Mesendoderm (in vitro differentiated cells): ENCODE measurements at regions not wholly inside any gene's neighbourhood (a gene's known extent, or its start where the extent isn't known, plus 50 kb on each side); places are given as distances from the start of the nearest gene placed in this dataset.

Experiments used
- DNase-seq: peaks from one replicate; pipeline ENCODE4 v3.0.0; 2013
- H2AK5ac ChIP-seq: 2 replicates; pipeline ENCODE4 v1.6.1; 2013; ENCODE audit warnings: low read length, inconsistent platforms
- H2BK120ac ChIP-seq: 2 replicates; pipeline ENCODE4 v1.6.1; 2013; ENCODE audit warnings: low read depth, mild to moderate bottlenecking, low read length, moderate library complexity, mixed read lengths
- H2BK15ac ChIP-seq: replicated peaks from 2 replicates; pipeline ENCODE4 v1.6.1; 2013; ENCODE audit warnings: low read depth, mild to moderate bottlenecking, moderate library complexity
- H2BK5ac ChIP-seq: 2 replicates; pipeline ENCODE4 v1.6.1; 2013; ENCODE audit warnings: low read length, inconsistent platforms
- H3K18ac ChIP-seq: 2 replicates; pipeline ENCODE4 v1.6.1; 2013; ENCODE audit warnings: mild to moderate bottlenecking, low read length, mixed read lengths
- H3K23ac ChIP-seq: one replicate; pipeline ENCODE4 v1.6.1; 2013; ENCODE audit warnings: low read length
- H3K27ac ChIP-seq: 2 replicates; pipeline ENCODE4 v1.5.1; 2013; ENCODE audit warnings: low read depth, mild to moderate bottlenecking, inconsistent platforms, low read length, moderate library complexity
- H3K27me3 ChIP-seq: 2 replicates; pipeline ENCODE4 v1.6.1; 2013; ENCODE audit warnings: low read length, control low read depth, mild to moderate bottlenecking, inconsistent platforms; ENCODE audit not compliant: insufficient read depth, poor library complexity
- H3K36me3 ChIP-seq: 2 replicates; pipeline ENCODE4 v1.6.1; 2013; ENCODE audit warnings: low read length, inconsistent platforms; ENCODE audit not compliant: control insufficient read depth, insufficient read depth
- H3K4ac ChIP-seq: one replicate; pipeline ENCODE4 v1.6.1; 2013; ENCODE audit warnings: low read depth, mild to moderate bottlenecking, low read length, moderate library complexity
- H3K4me1 ChIP-seq: 2 replicates; pipeline ENCODE4 v1.6.1; 2013; ENCODE audit warnings: low read depth, low read length, inconsistent platforms; ENCODE audit not compliant: control insufficient read depth
- H3K4me2 ChIP-seq: 2 replicates; pipeline ENCODE4 v1.6.1; 2013; ENCODE audit warnings: low read length
- H3K4me3 ChIP-seq: 2 replicates; pipeline ENCODE4 v1.5.1; 2013; ENCODE audit warnings: mild to moderate bottlenecking, low read length
- H3K56ac ChIP-seq: one replicate; pipeline ENCODE4 v1.6.1; 2013; ENCODE audit warnings: low read length
- H3K79me1 ChIP-seq: 2 replicates; pipeline ENCODE4 v1.6.1; 2013; ENCODE audit warnings: low read length, inconsistent platforms
- H3K79me2 ChIP-seq: 2 replicates; pipeline ENCODE4 v1.6.1; 2013; ENCODE audit warnings: mild to moderate bottlenecking, low read length; ENCODE audit not compliant: control insufficient read depth, insufficient read depth
- H3K9ac ChIP-seq: 2 replicates; pipeline ENCODE4 v1.6.1; 2013; ENCODE audit warnings: low read length, inconsistent platforms
- H4K5ac ChIP-seq: one replicate; pipeline ENCODE4 v1.6.1; 2013; ENCODE audit warnings: low read length
- H4K8ac ChIP-seq: one replicate; pipeline ENCODE4 v1.6.1; 2013; ENCODE audit warnings: low read depth, mild to moderate bottlenecking, control low read depth, low read length, moderate library complexity
- WGBS: extraction: QIAGEN DNeasy Blood & Tissue Kit; methylation state at CpG from one replicate; pipeline ENCODE4 v1.1.7; 2013; ENCODE audit warnings: low lambda C conversion rate, missing lambda C conversion rate; ENCODE audit not compliant: insufficient coverage; ENCODE audit errors: extremely low coverage; 5-methylcytosine and 5-hydroxymethylcytosine counted together

DNA sequence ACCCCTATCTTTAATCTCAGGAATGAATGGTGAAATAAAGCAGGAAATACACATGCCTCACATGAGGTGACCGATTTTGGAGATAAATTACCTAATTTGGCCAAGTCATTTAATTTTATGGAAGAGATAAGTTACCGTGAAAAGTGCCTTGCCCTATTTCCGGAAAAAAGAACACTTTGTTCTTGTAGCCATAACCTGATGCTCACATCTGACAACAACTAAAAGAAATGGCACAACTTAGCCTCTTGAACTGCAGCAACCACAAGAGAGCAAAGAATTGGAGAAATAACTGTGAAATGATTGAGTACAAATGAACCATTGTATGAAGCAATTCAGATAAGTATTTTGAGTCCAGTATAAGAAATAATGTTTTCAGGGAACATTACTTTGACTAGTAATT, 628.1 kb upstream of the TYRP1 start:
- no peaks in the 10 kb centered on the region for H3K27me3 ChIP-seq
- no peak overlapping the region for H3K18ac ChIP-seq
- H3K4me1 ChIP-seq, result no peaks in the 10 kb centered on the region
- no peak overlapping the region for H2BK15ac ChIP-seq
- no peak overlapping the region for H3K27ac ChIP-seq
- no peaks in the 10 kb centered on the region for H3K79me1 ChIP-seq
- H3K4me2 ChIP-seq, result no peak overlapping the region
- H3K56ac ChIP-seq, result no peak overlapping the region
- DNase-seq, result no peak
- no peak overlapping the region for H3K4ac ChIP-seq
- H2BK5ac ChIP-seq, result no peak overlapping the region
- no peak overlapping the region for H3K23ac ChIP-seq
- H4K5ac ChIP-seq, result no peak overlapping the region
- H2BK120ac ChIP-seq, result no peak overlapping the region
- H3K79me2 ChIP-seq, result no peaks in the 10 kb centered on the region
- H3K9ac ChIP-seq, result no peak overlapping the region
- no peaks in the 10 kb centered on the region for H3K36me3 ChIP-seq
- no peak overlapping the region for H4K8ac ChIP-seq
- H2AK5ac ChIP-seq, result no peak overlapping the region
- no peak overlapping the region for H3K4me3 ChIP-seq
- WGBS, result no CpG with 5 or more reads among the region's 3 CpGs

- H3K79me2 ChIP-seq, result no peaks in the 10 kb centered on the region
- H2BK120ac ChIP-seq, result no peak overlapping the region
- H3K9ac ChIP-seq, result no peak overlapping the region
- no peak overlapping the region for H4K8ac ChIP-seq
- no peak overlapping the region for H3K4me2 ChIP-seq
- no CpG with 5 or more reads among the region's 3 CpGs for WGBS
- H3K4me3 ChIP-seq, result no peak overlapping the region
- no peak overlapping the region for H3K23ac ChIP-seq
- H3K27me3 ChIP-seq, result no peaks in the 10 kb centered on the region
- H2BK5ac ChIP-seq, result no peak overlapping the region
- H3K4ac ChIP-seq, result no peak overlapping the region
- DNase-seq, result no peak
- H3K56ac ChIP-seq, result no peak overlapping the region
- no peak overlapping the region for H4K5ac ChIP-seq
- no peak overlapping the region for H3K27ac ChIP-seq
- H2AK5ac ChIP-seq, result no peak overlapping the region
- no peaks in the 10 kb centered on the region for H3K79me1 ChIP-seq
- H3K18ac ChIP-seq, result no peak overlapping the region
- H2BK15ac ChIP-seq, result no peak overlapping the region
- no peaks in the 10 kb centered on the region for H3K4me1 ChIP-seq
- no peaks in the 10 kb centered on the region for H3K36me3 ChIP-seq
These were observed 627.5 kb upstream of the TYRP1 start for GRCh38 chr9:12065686-12066085.

GRCh38 chr9:12066455-12067035, 626.6 kb upstream of the TYRP1 start:
- Histone ChIP-seq H3K18ac (no peak overlapping the region), H3K23ac (no peak overlapping the region), H4K5ac (no peak overlapping the region), H3K4me1 (no peaks in the 10 kb centered on the region), H3K4ac (no peak overlapping the region), H2BK15ac (no peak overlapping the region), H3K79me1 (no peaks in the 10 kb centered on the region), H3K4me3 (no peak overlapping the region), H3K27ac (no peak overlapping the region), H3K79me2 (no peaks in the 10 kb centered on the region), H2BK5ac (no peak overlapping the region), H3K9ac (no peak overlapping the region), H3K4me2 (no peak overlapping the region), H2BK120ac (no peak overlapping the region), H3K36me3 (no peaks in the 10 kb centered on the region), H3K27me3 (no peaks in the 10 kb centered on the region), H4K8ac (no peak overlapping the region), H2AK5ac (no peak overlapping the region), H3K56ac (no peak overlapping the region)
- WGBS, result no CpG with 5 or more reads among the region's 2 CpGs
- no peak for DNase-seq

- H3K79me2 ChIP-seq, result no peaks in the 10 kb centered on the region
- DNase-seq, result peak; percentile 68
- no CpG with 5 or more reads among the region's 4 CpGs for WGBS
These were observed 623.8 kb upstream of the TYRP1 start for GRCh38 chr9:12069366-12069765.

DNA sequence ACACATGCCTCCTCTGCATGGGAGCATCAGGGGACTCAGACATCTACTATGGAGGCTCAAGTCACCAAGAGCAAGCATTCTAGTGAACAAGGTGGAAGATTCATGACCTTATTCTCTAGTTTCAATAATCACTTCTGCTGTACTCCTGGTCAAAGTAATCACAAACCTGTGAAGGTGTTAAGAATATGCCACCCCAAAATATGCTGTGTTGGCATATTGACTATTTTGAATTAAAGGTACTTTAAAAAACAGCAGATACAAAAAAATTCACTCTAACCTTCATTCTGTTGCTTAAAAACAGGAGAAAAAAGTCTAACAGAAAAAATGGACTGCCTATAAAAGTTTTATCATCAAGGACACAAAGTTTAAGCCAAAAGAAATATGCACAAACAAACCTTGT, 607.8 kb upstream of the TYRP1 start:
- H4K5ac ChIP-seq, result no peak overlapping the region
- H2BK120ac ChIP-seq, result no peak overlapping the region
- H3K79me1 ChIP-seq, result no peaks in the 10 kb centered on the region

More at GRCh38 chr9:12069366-12069765, 623.8 kb upstream of the TYRP1 start:
- Histone ChIP-seq H4K8ac (no peak overlapping the region), H3K4me3 (no peak overlapping the region), H2BK120ac (no peak overlapping the region), H3K36me3 (no peaks in the 10 kb centered on the region), H3K4ac (no peak overlapping the region), H3K18ac (no peak overlapping the region), H3K27me3 (no peaks in the 10 kb centered on the region), H3K56ac (no peak overlapping the region), H2AK5ac (no peak overlapping the region), H3K23ac (no peak overlapping the region), H3K4me1 (no peaks in the 10 kb centered on the region), H3K79me1 (no peaks in the 10 kb centered on the region), H2BK15ac (no peak overlapping the region), H3K27ac (no peak overlapping the region), H3K4me2 (no peak overlapping the region), H2BK5ac (no peak overlapping the region), H4K5ac (no peak overlapping the region), H3K9ac (no peak overlapping the region)

DNA sequence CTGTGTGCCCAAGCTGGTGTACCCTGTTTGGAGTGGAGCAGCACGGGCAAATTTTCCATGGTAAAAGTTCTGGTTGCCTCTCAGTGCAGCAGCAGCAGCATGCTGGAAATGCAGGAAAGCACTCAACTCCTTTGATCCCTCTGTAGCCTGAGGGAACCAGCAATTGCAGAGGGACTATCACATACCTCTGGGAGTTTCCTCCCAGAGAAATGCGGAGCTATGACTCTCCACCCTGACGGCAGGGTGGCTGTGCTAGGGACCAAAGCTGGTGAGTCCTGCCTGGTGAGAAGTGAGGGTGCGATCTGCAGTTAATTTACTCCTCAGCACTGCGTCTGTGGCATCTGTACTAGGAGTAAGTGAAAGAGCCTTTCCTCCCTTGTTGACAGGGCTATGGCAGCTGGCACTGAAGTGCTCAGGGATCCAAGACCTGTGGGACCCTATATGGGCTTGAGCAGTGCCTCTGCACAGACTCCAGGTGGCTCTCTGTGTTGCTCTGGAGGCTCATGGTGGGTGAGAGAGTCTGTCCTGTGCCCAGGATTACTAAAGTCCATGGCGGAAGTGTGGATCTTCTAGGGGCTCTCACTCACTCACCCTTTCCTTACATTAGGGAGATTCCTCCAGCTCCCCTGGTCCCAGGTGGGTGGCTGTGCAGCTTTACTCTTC, 601.2 kb upstream of the TYRP1 start:
- no peak overlapping the region for H3K27ac ChIP-seq
- no peak overlapping the region for H3K23ac ChIP-seq
- DNase-seq, result peak; percentile 72
- H3K79me2 ChIP-seq, result no peaks in the 10 kb centered on the region
- H3K4me3 ChIP-seq, result no peak overlapping the region
- no peak overlapping the region for H4K5ac ChIP-seq
- H3K4ac ChIP-seq, result no peak overlapping the region
- no peak overlapping the region for H3K9ac ChIP-seq
- no peak overlapping the region for H4K8ac ChIP-seq
- no peaks in the 10 kb centered on the region for H3K36me3 ChIP-seq
- H3K4me1 ChIP-seq, result no peaks in the 10 kb centered on the region
- H3K27me3 ChIP-seq, result no peaks in the 10 kb centered on the region
- H2BK120ac ChIP-seq, result no peak overlapping the region
- WGBS, result no CpG with 5 or more reads among the region's 6 CpGs
- no peak overlapping the region for H2BK5ac ChIP-seq
- H2AK5ac ChIP-seq, result no peak overlapping the region
- H2BK15ac ChIP-seq, result no peak overlapping the region
- no peaks in the 10 kb centered on the region for H3K79me1 ChIP-seq
- no peak overlapping the region for H3K4me2 ChIP-seq
- H3K56ac ChIP-seq, result no peak overlapping the region
- no peak overlapping the region for H3K18ac ChIP-seq

More for the DNA sequence above, 607.8 kb upstream of the TYRP1 start:
- no peak overlapping the region for H2BK5ac ChIP-seq
- H2BK15ac ChIP-seq, result no peak overlapping the region
- H3K36me3 ChIP-seq, result no peaks in the 10 kb centered on the region
- no peak overlapping the region for H4K8ac ChIP-seq
- H3K4ac ChIP-seq, result no peak overlapping the region
- H2AK5ac ChIP-seq, result no peak overlapping the region
- H3K23ac ChIP-seq, result no peak overlapping the region
- H3K4me2 ChIP-seq, result no peak overlapping the region
- H3K27ac ChIP-seq, result no peak overlapping the region
- no peak overlapping the region for H3K4me3 ChIP-seq
- no peak for DNase-seq
- H3K4me1 ChIP-seq, result no peaks in the 10 kb centered on the region
- no peak overlapping the region for H3K56ac ChIP-seq
- H3K79me2 ChIP-seq, result no peaks in the 10 kb centered on the region
- no peak overlapping the region for H3K18ac ChIP-seq
- H3K27me3 ChIP-seq, result no peaks in the 10 kb centered on the region
- no peak overlapping the region for H3K9ac ChIP-seq
